ENCODE measurements at regions not wholly inside any gene's neighbourhood (a gene's known extent, or its start where the extent isn't known, plus 50 kb on each side); places are given as distances from the start of the nearest gene placed in this dataset.

DNA sequence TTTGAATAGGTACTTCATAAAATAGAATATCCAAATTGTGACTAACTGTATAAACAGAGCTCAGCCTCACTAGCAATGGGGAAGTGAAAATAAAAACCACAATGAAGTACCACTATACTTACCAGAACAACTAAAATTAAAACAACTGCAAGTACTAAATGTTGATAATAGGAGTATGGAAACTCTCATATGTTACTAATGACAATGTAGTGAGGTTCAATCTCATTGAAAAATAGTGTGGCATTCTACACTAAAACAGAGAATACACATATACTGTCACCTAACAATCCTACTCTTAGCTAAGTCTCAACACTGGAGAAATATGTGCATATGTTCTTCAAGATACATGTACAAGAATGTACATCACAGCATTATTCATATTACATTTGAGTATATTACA, 132.0 kb upstream of the CARMIL1 start:
- Histone ChIP-seq H3K79me1 (ENCODE audit: insufficient read depth, low read depth, low read length, poor library complexity, severe bottlenecking) (no peaks in the 10 kb centered on the region), H4K20me1 (ENCODE audit: control insufficient read depth, insufficient read depth, insufficient read length) (no peaks in the 10 kb centered on the region), H3K27me3 (ENCODE audit: insufficient read depth, low read length) (no peaks in the 10 kb centered on the region), H2AK5ac (ENCODE audit: insufficient read length, low read length) (no peak overlapping the region), H2BK20ac (ENCODE audit: low read depth, low read length, poor library complexity, severe bottlenecking) (no peak overlapping the region), H3K4ac (ENCODE audit: low read depth, low read length) (no peak overlapping the region), H3K4me2 (ENCODE audit: insufficient read depth, insufficient read length, low read length) (no peak overlapping the region), H3K56ac (ENCODE audit: insufficient read length, low read depth, low read length) (no peak overlapping the region), H4K5ac (ENCODE audit: insufficient read length, low read depth, low read length) (no peak overlapping the region), H3K9me3 (ENCODE audit: control insufficient read depth, low read depth, low read length) (no peaks in the 10 kb centered on the region), H3K27ac (ENCODE audit: insufficient read length, low read depth, low read length) (no peak overlapping the region), H2BK5ac (ENCODE audit: insufficient read length, low read length) (no peak overlapping the region), H3K4me1 (ENCODE audit: insufficient read depth, low read length) (no peaks in the 10 kb centered on the region), H2AFZ (ENCODE audit: low read length) (no peak overlapping the region), H3K9ac (ENCODE audit: extremely low read depth, insufficient read length, low read length) (no peak overlapping the region), H3T11ph (ENCODE audit: low read length) (no peak overlapping the region), H2BK120ac (ENCODE audit: low read depth, low read length, poor library complexity, severe bottlenecking) (no peak overlapping the region), H3K23me2 (ENCODE audit: insufficient read length, low read depth, low read length, poor library complexity, severe bottlenecking) (no peaks in the 10 kb centered on the region), H3K18ac (ENCODE audit: insufficient read length, low read depth, low read length) (no peak overlapping the region), H3K79me2 (ENCODE audit: insufficient read depth, low read length) (no peaks in the 10 kb centered on the region), H2BK15ac (ENCODE audit: low read depth, low read length) (no peak overlapping the region), H2BK12ac (ENCODE audit: insufficient read length, low read depth, low read length) (no peak overlapping the region), H4K8ac (replicated peaks; ENCODE audit: insufficient read length, low read depth, low read length) (no peak overlapping the region), H3K23ac (ENCODE audit: insufficient read length, low read depth, low read length) (no peak overlapping the region), H4K91ac (ENCODE audit: insufficient read length, low read depth, low read length) (no peak overlapping the region), H3K14ac (ENCODE audit: insufficient read depth, low read length) (no peak overlapping the region)
- no peak for TF ChIP-seq CTCF (conservative IDR thresholded peaks at IDR 0.05)
- Mint-ChIP-seq H3K27ac (no peak overlapping the region), H3K36me3 (ENCODE audit: insufficient read depth in 1 of 3, low read depth in 3 of 3) (no peaks in the 10 kb centered on the region; a peak in 1 of 7 replicates), H3K9me3 (no peaks in the 10 kb centered on the region; a peak in 1 of 5 replicates), H3K4me3 (no peak overlapping the region), H3K4me1 (no peaks in the 10 kb centered on the region), H3K27me3 (ENCODE audit: low read depth) (no peaks in the 10 kb centered on the region)
- no peak for DNase-seq

Measured in H9 (cell line).